Caki2 (cell line): ENCODE measurements at regions not wholly inside any gene's neighbourhood (a gene's known extent, or its start where the extent isn't known, plus 50 kb on each side); places are given as distances from the start of the nearest gene placed in this dataset.
"Not testable (repeated sequence)": the region's sequence is repeated elsewhere in the genome, so short reads cannot be mapped to it uniquely, and the experiment has no call there.

Source experiments
- DNase-seq: peaks from one replicate; pipeline ENCODE4 v3.0.0-alpha.2; 2015; ENCODE audit warnings: low read depth
- in situ Hi-C: cut with HindIII; loops from 2 replicates; pipeline ENCODE4 v1.10.0; 2016; ENCODE audit warnings: low sequenced_read_pairs, low pct_unique_long_range_greater_than_20kb, mixed read lengths

DNA sequence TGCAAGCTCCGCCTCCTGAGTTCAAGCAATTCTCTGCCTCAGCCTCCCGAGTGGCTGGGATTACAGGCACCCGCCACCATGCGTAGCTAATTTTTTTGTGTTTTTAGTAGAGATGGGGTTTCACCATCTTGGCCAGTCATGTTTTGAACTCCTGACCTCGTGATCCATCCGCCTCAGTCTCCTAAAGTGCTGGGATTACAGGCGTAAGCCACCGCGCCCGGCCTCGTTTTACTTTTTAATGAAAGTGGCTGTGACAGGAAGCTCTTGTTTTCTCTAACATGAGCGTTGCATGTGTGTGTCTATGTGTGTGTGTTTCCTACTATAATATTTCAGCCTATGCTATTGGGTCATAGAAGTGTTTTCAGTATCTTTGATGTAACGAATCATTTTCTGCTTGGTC lies 613.3 kb downstream of the GRXCR1 start:
- DNase-seq, in situ Hi-C loops: not testable (repeated sequence)

DNA sequence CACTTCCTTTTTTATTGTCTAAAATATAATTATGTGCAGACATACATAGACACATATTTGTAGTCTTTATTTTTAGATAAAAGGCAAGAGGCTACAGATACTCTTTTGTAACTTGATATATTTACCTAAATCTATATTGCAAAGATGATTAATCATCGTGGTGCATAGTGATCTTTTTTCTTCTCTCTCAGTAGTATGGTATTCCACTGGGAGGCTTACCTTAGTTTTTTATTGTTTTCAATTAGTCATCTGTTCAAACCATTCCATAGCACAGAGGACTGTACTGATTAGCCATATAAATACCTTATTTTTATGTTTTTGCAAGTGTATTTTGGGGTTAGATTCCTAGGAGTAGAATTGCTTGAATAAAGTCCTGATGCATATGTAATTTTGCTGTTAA lies 619.7 kb downstream of the GRXCR1 start:
- in situ Hi-C loops = no loop called here
- no peak for DNase-seq

DNA sequence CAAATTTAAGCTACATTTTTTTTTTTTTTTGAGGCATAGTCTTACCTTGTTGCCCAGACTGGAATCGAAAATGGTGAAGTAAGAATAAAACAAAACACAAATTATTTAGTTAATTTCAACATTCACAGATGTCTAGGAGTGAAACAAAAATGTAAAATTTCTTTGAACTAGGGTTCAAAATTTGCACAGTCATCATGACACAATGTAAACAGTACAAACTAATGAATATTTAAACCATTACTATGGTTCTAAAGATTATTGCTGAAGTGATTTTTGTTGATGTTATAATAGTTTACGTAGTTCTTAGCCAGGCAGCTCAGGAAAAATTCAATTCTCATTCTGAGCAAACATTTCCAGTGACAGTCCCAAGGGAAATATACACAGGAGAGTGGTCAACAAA lies 633.1 kb downstream of the GRXCR1 start:
- no peak for DNase-seq
- in situ Hi-C loops = no loop called here

DNA sequence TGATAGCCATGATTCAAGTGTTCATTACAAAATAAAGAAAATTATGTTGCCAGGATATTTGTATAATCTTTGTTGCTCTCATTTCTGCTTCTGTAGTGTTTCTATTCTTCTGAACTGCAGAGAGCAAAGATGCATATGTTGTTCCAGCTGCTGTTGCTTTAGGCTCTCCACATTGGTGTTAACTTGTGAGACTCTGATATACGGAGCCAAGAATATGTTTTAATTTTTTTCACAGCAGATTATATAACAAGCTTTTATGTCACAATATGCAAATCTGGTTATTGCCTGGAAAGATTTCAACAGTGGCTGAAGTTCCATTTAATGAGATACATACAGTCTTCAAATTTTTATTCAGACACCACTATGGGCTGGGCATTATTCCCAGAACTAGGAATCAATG lies 655.0 kb downstream of the GRXCR1 start:
- DNase-seq = no peak
- in situ Hi-C loops = no loop called here

DNA sequence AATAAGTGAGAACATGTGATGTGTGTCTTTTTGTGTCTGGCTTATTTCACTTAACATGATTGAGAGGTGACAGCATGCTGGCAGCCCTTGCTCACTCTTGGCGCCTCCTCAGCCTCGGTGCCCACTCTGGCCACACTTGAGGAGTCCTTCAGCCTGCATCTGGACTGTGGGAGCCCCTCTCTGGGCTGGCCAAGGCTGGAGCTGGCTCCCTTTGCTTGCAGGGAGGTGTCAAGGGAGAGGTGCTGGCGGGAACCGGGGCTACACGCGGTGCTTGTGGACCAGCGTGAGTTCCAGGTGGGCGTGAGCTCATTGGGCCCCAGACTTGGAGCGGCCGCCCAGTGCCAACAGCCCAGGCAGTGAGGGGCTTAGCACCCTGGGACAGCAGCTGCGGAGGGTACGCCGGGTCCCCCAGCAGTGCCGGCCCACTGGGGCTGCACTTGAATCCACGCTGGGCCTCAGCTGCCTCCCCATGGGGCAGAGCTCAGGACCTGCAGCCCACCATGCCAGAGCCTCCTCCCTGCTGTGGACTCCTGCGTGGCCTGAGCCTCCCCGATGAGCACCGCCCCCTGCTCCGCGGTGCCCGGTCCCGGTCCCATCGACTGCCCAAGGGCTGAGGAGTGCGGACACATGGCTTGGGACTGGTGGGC lies 658.6 kb downstream of the GRXCR1 start:
- in situ Hi-C loops = no loop called here

DNA sequence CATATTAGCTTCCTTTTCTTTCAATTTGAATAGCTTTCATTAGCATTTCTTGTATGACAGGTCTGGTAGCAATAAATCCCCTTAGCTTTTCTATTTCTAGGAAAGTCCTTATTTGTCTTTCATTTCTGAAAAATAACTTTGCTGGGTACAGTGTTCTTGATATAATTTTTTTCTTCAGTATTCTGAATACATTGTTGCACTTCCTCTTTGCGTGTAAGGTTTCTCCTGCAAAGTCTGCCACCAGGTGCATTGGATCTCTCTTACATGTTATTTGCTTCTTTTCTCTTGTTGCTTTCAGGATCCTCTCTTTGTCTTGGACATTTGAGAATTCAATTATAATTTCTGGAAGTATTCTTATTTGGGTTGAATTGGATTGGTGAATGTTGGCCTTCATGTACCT lies 663.7 kb downstream of the GRXCR1 start:
- in situ Hi-C loops = no loop called here
- no peak for DNase-seq

More for the DNA sequence above, 658.6 kb downstream of the GRXCR1 start:
- no peak for DNase-seq

DNA sequence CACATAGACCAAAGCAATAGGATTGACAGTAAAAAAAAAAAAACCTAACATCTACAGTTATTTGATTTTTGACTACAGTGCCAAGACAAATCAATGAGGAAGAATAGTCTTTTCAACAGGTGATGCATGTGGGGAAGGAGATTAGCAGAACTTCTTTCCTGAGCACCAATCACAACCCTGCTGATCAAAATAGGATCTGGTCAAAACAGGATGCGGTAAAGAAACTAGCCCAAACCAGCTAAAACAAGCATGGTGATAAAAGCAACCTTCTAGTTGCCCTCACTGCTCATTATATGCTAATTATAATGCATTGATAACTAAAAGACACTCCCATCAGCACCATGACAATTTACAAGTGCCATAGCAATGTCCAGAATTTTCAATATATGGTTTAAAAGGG lies 667.5 kb downstream of the GRXCR1 start:
- no peak for DNase-seq
- in situ Hi-C loops = no loop called here

DNA sequence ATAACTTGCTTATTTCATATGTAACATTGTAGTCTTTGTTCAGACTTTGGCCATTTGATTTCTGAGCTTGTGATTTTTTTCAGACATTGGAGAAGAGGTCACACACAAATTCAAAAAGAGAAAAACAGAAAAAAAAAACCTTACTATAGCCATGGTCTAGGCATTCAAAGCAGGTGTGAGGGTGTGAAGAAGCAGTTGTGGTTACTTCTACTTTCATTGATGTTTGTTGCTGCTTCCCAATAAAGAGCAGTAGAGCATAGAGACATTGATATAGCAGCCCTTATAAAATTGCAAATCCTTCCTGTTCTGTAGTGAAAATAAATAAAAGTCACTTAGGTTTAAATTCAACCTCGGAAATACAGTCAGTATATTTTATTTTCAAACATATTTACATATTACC lies 671.6 kb downstream of the GRXCR1 start:
- in situ Hi-C loops = no loop called here

DNA sequence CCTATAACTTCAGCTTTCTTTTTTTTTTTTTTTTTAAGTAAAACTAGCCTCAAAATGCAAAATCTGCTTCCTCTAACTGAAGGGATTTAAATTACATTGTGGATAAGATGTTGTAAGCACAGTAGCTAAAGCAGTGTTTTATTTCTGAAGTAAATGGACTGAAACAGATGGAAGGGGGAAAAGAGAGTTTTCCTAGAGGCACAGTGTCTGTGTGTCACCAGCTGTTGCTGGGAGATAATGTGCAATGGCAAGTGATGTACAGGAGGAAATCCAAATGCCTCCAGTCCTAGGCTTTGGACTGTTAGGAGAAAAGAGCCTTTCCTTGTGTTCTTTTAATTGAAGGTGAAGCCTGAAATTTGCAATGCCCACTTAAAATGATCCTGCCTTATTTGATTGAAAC lies 672.1 kb downstream of the GRXCR1 start:
- DNase-seq = no peak
- in situ Hi-C loops = no loop called here

More for the DNA sequence above, 671.6 kb downstream of the GRXCR1 start:
- no peak for DNase-seq

DNA sequence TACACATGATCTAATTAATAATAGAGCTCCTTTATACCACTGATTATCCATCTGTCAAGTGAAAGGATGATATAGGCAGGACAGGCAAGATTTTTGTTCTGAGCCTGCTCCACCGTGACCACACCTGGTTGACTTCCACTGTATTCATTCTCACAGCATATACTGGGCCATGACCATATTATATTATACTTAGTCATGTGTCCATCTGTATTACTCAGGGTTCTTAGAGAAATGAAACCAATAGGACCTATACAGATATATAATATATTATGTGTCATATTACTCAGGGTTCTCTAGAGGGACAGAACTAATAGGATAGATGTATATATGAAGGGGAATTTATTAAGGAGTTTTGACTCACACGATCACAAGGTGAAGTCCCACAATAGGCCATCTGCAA lies 675.1 kb downstream of the GRXCR1 start:
- DNase-seq = no peak
- in situ Hi-C loops = no loop called here

DNA sequence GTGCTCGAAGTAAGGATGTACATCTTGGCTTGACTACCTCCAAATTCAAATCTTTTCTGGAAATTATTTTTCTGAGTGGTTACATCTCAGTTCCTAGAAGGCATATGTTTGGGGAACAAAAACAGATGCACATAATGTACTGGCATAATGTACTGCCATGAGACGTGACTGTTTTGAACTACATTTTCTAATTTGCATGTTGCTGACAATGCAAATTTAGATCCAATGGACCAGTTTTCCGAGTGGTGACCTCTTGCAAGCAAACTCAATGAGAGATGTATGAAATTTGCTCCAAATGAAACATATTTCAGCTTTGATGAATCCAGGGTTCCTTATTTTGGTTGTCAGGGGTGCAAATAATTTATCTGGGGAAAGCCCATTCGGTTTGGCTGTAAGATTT lies 694.3 kb downstream of the GRXCR1 start:
- in situ Hi-C loops = no loop called here
- DNase-seq = no peak

DNA sequence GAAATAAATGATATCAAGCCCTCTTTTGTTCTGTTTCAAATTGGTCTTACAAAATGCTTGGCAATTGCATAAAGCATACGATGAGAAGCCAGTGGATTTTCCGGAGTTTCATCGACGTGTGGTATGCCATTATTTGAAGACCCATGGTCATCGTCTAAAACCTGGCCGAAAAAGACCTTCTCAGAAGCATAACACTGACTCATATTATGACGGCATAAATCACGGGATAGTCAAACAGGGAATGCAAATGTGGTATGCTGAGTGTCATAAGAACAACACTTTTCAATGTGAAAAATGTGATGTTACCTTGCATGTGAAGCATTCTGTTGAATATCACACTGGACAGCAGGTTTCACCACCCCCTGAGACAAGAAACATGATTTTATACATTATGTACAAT lies 695.2 kb downstream of the GRXCR1 start:
- DNase-seq = no peak
- in situ Hi-C loops = no loop called here

DNA sequence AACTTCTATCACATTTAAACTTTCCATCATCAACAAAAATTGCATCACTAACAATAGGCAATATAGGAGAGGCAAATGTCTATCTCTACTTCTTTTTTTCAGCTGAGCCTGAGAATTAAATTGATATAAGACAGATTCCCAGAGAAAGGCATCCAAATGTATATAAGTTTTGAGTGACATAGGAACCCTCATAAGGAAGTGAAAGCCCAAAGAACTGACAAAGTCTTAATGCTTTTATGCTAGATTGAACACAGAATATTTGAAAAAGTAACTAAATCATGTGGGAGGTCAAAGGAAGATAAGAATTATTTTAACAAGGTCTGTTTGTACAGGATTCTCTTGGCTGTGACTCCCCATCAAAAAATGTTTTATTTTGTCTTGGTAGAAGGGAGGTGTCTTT lies 714.9 kb downstream of the GRXCR1 start:
- no peak for DNase-seq
- in situ Hi-C loops = no loop called here

DNA sequence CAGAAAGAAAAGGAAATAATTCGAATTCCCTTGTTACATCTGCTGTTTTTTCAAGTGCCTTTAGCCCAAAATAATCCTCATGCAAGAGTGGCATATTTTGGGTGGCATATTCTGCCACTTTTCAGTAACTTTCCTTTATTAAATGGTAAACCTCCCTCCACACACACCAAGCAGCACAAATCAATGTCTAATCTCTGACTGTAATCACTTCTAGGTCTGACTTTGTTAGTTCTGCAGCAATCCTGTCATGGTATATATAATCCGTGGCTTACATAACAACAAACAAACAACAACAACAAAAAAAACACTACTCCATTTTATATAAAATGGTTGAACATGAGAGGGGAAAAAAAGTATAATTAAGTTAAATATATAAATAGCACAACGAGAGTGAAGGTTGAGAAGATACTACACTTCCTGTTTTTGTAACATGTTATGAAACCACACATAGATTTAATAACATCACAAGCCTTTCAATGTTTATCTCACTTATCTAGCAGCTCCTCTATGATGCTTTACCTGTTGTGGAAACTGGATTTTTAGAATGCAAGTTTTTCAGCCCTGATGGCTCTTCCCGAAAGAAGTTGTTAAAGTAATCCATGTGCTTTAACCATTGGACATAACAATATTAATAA lies 715.4 kb downstream of the GRXCR1 start:
- no peak for DNase-seq
- in situ Hi-C loops = no loop called here

DNA sequence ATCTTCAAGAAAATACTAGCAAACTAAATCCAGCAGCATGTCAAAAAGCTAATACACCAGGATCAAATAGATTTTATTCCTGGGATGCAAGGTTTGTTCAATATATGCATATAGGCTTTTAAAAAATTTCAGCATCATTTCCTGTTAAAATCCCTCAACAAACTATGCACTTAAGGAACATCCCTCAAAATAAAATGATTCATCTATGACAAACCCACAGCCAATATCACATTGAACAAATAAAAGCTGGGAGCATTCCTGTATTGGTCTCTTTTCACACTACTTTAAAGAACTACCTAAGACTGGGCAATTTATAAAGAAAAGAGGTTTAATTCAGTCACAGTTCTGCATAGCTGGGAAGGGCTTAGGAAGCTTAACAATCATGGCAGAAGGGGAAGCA lies 726.7 kb downstream of the GRXCR1 start:
- in situ Hi-C loops = no loop called here
- DNase-seq = no peak

DNA sequence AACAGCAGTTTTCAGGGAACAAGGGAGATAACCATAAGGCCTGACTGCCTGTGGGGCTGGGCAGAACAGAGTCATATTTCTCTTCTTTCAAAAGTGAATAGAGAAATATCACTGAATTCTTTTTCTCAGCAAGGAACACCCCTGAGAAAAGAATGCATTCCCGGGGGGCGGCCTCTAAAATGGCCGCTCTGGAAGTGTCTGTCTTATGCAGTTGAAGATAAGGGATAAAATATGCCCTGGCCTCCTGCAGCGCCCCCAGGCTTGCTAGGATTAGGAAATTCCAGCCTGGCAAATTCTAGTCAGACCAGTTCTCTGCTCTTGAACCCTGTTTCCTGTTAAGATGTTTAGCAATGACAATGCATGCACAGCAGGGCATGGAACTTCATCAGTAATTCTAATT lies 745.4 kb downstream of the GRXCR1 start:
- DNase-seq, in situ Hi-C loops: not testable (repeated sequence)

DNA sequence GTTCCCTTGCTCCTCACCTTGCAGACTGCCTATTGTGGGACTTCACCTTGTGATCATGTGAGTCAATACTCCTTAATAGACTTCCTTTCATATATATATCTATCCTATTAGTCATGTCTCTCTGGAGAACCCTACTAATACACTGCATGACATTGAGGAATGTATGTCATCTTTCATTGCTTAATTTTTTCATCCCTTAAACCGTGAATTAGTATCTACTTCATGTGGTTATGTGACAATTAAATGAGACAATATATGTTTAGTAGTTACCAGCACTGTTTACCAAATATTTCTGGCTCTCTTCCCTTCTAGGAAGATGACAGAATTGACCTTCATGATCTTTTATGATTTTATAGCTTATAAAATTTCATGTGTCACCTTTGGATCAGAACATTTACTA lies 759.5 kb downstream of the GRXCR1 start:
- DNase-seq = no peak
- in situ Hi-C loops = no loop called here

DNA sequence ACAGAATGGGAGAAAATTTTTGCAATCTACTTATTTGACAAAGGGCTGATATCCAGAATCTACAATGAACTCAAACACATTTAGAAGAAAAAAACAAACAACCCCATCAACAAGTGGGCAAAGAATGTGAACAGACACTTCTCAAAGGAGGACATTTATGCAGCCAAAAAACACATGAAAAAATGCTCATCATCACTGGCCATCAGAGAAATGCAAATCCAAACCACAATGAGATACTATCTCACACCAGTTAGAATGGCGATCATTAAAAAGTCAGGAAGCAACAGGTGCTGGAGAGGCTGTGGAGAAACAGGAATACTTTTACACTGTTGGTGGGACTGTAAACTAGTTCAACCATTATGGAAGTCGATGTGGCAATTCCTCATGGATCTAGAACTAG lies 767.0 kb downstream of the GRXCR1 start:
- in situ Hi-C loops, DNase-seq: not testable (repeated sequence)

DNA sequence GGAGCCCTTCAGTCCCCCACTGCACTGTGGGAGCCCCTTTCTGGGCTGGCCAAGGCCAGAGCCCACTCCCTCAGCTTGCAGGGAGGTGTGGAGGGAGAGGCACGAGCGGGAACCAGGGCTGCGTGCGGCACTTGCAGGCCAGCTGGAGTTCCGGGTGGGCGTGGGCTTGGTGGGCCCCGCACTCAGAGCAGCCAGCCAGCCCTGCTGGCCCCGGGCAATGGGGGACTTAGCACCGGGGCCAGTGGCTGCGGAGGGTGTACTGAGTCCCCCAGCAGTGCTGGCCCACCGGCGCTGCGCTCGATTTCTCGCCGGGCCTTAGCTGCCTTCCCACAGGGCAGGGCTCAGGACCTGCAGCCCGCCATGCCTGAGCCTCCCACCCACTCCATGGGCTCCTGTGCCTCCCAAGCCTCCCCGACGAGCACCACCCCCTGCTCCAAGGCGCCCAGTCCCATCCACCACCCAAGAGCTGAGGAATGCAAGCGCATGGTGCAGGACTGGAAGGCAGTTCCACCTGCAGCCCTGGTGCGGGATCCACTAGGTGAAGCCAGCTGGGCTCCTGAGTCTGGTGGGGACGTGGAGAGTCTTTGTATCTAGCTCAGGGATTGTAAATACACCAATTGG lies 776.2 kb downstream of the KCTD8 start:
- in situ Hi-C loops = not testable (repeated sequence)

DNA sequence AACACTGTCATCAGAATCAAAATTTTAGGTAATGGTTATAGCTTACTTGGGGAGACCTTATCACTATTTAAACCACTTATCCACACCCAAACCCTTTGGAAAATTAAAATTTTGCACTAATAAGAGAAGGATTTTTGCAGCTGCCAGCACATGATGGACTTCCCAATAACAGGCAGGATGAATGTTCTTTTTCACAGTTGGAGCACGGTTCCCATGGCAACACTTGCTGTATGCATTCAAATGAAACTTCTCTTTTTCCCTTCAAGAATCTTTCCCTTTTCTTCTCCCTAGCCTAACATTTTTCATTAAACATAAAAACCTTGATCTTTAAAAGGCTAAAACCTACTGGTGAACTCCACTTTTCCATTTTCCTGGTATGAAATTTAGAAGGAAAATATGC lies 768.2 kb downstream of the KCTD8 start:
- in situ Hi-C loops = no loop called here
- DNase-seq = no peak

More for the DNA sequence above, 776.2 kb downstream of the KCTD8 start:
- not testable (repeated sequence) for DNase-seq
